GM12872 (cell line): ENCODE measurements at regions not wholly inside any gene's neighbourhood (a gene's known extent, or its start where the extent isn't known, plus 50 kb on each side); places are given as distances from the start of the nearest gene placed in this dataset.

Experiments
- TF ChIP-seq, protein P1 (sequence below): IDR thresholded peaks from 3 replicates; pipeline ENCODE4 v1.5.1; 2011; ENCODE audit warnings: low read depth, mild to moderate bottlenecking, low read length, moderate library complexity; ENCODE audit not compliant: insufficient read depth

- TF ChIP-seq, protein P1, sequence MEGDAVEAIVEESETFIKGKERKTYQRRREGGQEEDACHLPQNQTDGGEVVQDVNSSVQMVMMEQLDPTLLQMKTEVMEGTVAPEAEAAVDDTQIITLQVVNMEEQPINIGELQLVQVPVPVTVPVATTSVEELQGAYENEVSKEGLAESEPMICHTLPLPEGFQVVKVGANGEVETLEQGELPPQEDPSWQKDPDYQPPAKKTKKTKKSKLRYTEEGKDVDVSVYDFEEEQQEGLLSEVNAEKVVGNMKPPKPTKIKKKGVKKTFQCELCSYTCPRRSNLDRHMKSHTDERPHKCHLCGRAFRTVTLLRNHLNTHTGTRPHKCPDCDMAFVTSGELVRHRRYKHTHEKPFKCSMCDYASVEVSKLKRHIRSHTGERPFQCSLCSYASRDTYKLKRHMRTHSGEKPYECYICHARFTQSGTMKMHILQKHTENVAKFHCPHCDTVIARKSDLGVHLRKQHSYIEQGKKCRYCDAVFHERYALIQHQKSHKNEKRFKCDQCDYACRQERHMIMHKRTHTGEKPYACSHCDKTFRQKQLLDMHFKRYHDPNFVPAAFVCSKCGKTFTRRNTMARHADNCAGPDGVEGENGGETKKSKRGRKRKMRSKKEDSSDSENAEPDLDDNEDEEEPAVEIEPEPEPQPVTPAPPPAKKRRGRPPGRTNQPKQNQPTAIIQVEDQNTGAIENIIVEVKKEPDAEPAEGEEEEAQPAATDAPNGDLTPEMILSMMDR: no peak
Observed at GRCh38 chr4:119930546-119930945, 136.1 kb downstream of the MAD2L1 start.

- TF ChIP-seq, protein P1: no peak
Observed at GRCh38 chr4:119921830-119922229, 144.8 kb downstream of the MAD2L1 start.

DNA sequence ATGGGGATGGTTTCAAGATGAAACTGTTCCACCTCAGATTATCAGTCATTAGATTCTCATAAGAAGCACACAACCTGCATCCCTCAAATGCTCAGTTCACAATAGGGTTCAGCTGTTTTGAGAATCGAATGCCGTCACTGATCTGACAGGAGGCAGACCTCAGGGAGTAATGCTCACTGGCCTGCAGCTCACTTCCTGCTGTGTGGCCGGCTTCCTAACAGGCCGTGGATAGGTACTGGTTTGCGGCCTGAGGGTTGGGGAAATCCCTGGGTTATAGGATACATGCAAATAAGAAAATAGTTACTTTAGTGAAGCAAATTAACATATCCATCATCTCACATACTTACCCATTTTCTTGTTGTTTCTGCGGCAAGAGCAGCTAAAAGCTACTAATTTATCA lies 160.4 kb downstream of the MAD2L1 start:
- TF ChIP-seq, protein P1: no peak

DNA sequence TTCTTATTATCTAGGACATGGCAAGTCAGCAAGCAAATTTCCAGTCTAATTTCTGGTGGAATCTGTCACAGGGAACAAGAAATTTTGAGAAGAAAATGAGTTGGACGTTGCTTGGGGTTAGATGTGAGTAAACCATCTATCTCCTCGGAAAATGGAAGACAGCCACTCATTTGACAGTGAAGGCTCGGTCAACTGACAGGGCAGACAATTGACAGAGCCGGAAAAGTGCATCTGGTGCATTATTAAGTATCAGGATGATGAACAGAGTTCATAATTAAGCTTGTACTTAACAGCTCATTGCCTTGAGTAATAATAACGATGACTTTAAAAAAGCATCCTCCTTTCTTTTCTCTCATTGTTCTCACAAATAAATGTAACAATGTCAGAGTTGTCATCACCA lies 168.4 kb downstream of the MAD2L1 start:
- TF ChIP-seq, protein P1: no peak

GRCh38 chr4:119897260-119897659 lies 169.4 kb downstream of the MAD2L1 start:
- TF ChIP-seq, protein P1: no peak

DNA sequence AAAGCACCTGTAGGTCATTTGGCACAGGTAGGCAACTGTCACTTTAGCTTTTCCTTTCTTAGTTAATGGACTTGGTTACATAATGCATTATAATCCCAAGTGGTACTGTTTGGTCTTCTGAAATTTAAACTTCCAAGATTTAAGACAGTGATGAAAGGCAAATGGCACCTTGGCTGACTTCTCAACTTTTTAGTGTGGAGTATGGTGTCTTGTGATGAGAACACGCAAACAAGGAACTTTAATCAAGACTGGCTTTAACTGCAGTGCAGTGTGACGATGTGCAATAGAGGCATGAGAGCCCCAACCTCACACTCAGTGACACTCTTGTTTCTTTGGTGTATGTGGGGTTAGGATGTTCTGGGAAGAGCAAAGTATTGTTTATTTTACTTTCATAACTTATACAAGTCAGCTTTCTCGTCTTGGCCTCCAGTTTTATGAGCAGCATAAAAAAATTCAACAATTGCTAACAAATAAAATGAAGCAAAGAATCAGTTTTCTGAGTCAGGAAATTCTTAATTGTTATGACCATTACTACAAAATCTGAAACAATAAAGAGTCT lies 171.9 kb downstream of the MAD2L1 start:
- TF ChIP-seq, protein P1: no peak

- TF ChIP-seq, protein P1: no peak
Observed at GRCh38 chr4:119873794-119874325, 192.8 kb downstream of the MAD2L1 start.

- TF ChIP-seq, protein P1: no peak
Observed at GRCh38 chr4:119873132-119873531, 193.5 kb downstream of the MAD2L1 start.
